ENCODE measurements at regions not wholly inside any gene's neighbourhood (a gene's known extent, or its start where the extent isn't known, plus 50 kb on each side); places are given as distances from the start of the nearest gene placed in this dataset.

- no peak for TF ChIP-seq REST (IDR thresholded peaks at IDR 0.05)
- TF ChIP-seq CTCF (IDR thresholded peaks at IDR 0.05; ENCODE audit: low read depth, low read length, missing input control), result no peak
- no peak for TF ChIP-seq YY1 (IDR thresholded peaks at IDR 0.05)
- no peak for TF ChIP-seq RAD21 (IDR thresholded peaks at IDR 0.05)
- TF ChIP-seq ZBTB33 (IDR thresholded peaks at IDR 0.05), result no peak
- no peak for TF ChIP-seq JUND (IDR thresholded peaks at IDR 0.05)
- TF ChIP-seq HNF4A (conservative IDR thresholded peaks at IDR 0.05), result no peak
Measured at GRCh38 chr12:30447061-30447750, 248.5 kb downstream of the IPO8 start.
